ENCODE measurements at regions not wholly inside any gene's neighbourhood (a gene's known extent, or its start where the extent isn't known, plus 50 kb on each side); places are given as distances from the start of the nearest gene placed in this dataset.

DNA sequence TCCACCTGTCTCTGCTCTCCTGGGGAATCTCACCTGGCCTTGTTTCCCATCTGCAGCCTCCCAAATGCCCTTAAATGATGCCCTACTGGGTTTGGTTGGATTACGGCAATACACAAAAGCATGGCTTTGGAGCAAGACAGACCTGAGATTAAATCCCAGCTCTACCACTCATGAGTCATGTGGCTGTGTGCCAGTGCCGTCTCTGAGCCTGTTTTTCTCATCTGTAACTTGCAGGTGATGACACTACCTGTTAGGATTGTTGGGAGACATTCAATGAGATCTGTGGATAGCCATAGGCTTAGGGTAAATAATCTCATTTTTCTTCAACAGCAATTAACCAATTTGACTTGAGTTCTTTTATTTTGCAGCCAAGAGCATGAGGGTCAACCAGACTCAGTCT, 240.3 kb downstream of the MAF start:
- TF ChIP-seq, protein P1, sequence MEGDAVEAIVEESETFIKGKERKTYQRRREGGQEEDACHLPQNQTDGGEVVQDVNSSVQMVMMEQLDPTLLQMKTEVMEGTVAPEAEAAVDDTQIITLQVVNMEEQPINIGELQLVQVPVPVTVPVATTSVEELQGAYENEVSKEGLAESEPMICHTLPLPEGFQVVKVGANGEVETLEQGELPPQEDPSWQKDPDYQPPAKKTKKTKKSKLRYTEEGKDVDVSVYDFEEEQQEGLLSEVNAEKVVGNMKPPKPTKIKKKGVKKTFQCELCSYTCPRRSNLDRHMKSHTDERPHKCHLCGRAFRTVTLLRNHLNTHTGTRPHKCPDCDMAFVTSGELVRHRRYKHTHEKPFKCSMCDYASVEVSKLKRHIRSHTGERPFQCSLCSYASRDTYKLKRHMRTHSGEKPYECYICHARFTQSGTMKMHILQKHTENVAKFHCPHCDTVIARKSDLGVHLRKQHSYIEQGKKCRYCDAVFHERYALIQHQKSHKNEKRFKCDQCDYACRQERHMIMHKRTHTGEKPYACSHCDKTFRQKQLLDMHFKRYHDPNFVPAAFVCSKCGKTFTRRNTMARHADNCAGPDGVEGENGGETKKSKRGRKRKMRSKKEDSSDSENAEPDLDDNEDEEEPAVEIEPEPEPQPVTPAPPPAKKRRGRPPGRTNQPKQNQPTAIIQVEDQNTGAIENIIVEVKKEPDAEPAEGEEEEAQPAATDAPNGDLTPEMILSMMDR (IDR thresholded peaks at IDR 0.05; ENCODE audit: extremely low read depth, insufficient read depth, missing control alignments), result no peak
- no peak for DNase-seq (ENCODE audit: low spot score)
- in situ Hi-C loops (cut with MboI; ENCODE audit: low pct_unique_long_range_greater_than_20kb, low sequenced_read_pairs, unreplicated experiment), result no loop called here

DNA sequence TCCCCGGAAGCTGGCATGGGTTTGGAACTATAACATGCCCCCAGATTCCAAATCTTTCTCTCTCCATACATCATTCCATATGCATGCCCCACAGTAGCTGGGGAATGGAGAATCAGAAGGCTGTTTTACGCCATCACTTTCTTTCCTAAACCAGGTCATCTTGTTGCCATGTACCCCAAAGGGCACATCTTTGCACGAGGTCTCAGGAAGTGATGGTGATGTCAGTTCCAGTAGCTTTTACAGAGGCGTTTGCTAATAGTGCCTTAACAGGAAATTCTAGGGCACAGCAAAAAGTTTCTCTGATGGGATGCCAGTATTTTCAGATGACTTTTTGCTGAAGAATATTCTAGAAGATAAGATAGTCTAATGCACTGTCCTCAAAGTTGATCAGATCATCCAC, 241.5 kb downstream of the MAF start:
- TF ChIP-seq, protein P1 (IDR thresholded peaks at IDR 0.05; ENCODE audit: extremely low read depth, insufficient read depth, missing control alignments), result no peak
- in situ Hi-C loops (cut with MboI; ENCODE audit: low pct_unique_long_range_greater_than_20kb, low sequenced_read_pairs, unreplicated experiment), result no loop called here
- no peak for DNase-seq (ENCODE audit: low spot score)

DNA sequence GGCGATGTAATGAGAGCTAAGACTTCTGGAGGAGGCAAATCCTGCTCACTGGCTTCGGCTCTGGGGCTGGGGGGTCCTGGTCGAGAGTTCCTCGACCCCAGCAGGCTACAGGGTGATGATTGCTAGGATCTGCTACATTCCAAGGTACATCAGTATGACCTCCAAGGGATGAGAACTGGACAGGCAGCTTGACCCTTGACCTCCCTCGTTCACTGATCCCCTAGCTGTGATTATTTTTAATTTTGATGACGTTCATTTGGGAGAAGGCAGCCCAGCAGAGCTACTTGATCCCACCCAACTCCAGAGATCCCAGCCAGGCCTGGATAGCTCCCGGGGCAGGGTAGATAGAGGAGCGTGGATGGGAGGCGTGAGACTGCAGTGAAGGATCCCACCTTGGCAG, 242.3 kb downstream of the MAF start:
- TF ChIP-seq, protein P1 (IDR thresholded peaks at IDR 0.05; ENCODE audit: extremely low read depth, insufficient read depth, missing control alignments), result no peak
- in situ Hi-C loops (cut with MboI; ENCODE audit: low pct_unique_long_range_greater_than_20kb, low sequenced_read_pairs, unreplicated experiment), result no loop called here
- no peak for DNase-seq (ENCODE audit: low spot score)

DNA sequence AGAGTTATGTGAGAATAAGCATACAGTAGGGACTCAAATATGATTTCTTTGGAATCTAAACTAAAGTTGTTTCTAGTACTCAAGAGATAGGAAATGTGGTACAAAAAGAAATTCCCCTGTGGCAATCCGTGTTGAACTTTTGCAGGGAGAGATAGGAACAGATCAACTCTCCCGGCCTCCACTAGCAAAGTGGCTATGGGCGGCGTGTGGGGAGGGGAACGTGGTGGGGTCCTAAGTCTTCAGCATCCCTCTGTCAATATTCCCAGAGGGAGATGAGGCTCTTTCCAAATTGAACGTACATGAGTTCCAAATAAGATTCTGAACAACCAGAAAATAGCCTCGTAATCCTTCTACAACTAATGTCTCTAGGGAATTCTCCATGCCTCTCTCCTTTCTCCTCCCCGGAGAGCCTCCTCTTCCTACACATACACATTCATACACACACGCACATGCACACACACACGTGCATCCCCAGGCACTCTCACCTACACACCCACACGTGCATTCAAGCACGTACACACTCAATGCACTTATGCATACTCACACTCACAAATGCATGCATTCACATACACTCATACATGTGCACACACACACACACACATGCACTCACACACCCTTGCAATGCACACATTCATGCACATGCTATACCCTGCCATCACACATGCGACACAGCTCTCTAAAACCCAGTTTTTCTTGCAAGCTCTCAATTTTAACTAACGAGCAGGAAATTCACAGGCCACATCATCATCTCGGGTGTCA, 244.8 kb downstream of the MAF start:
- in situ Hi-C loops (cut with MboI; ENCODE audit: low pct_unique_long_range_greater_than_20kb, low sequenced_read_pairs, unreplicated experiment), result no loop called here
- TF ChIP-seq, protein P1 (IDR thresholded peaks at IDR 0.05; ENCODE audit: extremely low read depth, insufficient read depth, missing control alignments), result no peak
- no peak for DNase-seq (ENCODE audit: low spot score)

DNA sequence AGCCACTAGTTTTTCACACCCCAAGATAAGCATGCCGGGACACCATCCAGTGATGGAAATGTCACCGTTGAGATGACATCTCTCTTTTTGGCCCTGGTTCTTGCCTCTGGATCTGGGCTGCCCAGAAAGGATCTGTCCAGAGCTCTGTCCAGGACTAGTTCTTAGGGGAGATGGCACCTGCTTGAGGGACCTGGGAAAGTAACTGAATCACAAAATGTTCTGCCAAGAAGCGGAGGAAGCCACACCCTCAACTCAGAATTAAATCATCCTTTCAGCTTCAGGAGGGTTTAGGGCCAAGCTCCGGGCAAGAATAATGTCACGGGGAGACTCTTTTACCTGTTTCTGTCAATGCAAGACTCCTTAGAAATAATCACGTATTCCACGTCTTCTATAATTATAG, 248.6 kb downstream of the MAF start:
- DNase-seq (ENCODE audit: low spot score), result no peak
- in situ Hi-C loops (cut with MboI; ENCODE audit: low pct_unique_long_range_greater_than_20kb, low sequenced_read_pairs, unreplicated experiment), result no loop called here

DNA sequence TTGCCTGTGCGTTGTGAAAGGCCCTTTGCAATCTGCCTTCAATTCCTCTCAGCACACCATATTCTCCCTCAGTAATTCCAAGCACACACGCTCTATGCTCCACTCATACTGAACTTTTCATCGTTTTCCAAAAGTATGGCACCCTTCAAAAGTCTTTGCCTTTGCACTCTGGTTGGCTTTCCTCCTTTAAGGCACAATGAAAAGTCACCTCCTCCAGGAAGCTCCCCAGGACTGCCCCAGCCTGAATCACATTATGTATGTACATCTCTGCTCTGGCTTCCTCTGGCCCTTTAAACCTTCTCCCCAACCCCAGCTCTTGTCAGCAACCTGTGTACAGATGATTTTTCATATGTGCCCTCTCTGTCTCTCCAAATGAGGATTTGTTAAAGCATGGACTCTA, 250.7 kb downstream of the MAF start:
- in situ Hi-C loops (cut with MboI; ENCODE audit: low pct_unique_long_range_greater_than_20kb, low sequenced_read_pairs, unreplicated experiment), result no loop called here
- TF ChIP-seq, protein P1 (IDR thresholded peaks at IDR 0.05; ENCODE audit: extremely low read depth, insufficient read depth, missing control alignments), result no peak
- DNase-seq (ENCODE audit: low spot score), result no peak

More for the DNA sequence above, 248.6 kb downstream of the MAF start:
- TF ChIP-seq, protein P1 (IDR thresholded peaks at IDR 0.05; ENCODE audit: extremely low read depth, insufficient read depth, missing control alignments), result no peak

Measured in GM13977 (cell line).